Cardiac fibroblast (primary cell): ENCODE measurements at regions not wholly inside any gene's neighbourhood (a gene's known extent, or its start where the extent isn't known, plus 50 kb on each side); places are given as distances from the start of the nearest gene placed in this dataset.

Source experiments
- DNase-seq, 2 donors: peaks; one replicate each; pipeline versions ENCODE4 v3.0.0 to v3.0.0-alpha.2; 2010; ENCODE audit warnings: low read depth in 2 of 2
- H3K4me3 ChIP-seq, 2 donors: replicated peaks in 1 of 2; 1 replicate in 1 of 2; 2 replicates in 1 of 2; pipeline ENCODE4 v1.5.1; 2011; ENCODE audit warnings: low read depth in 2 of 2, low read length in 2 of 2, mild to moderate bottlenecking in 2 of 2, moderate library complexity in 1 of 2
- CTCF ChIP-seq: IDR thresholded peaks from one replicate; pipeline ENCODE4 v1.5.1; 2011; ENCODE audit warnings: low read depth, mild to moderate bottlenecking, low read length, inconsistent platforms

GRCh38 chr12:83864054-83864453, 1048.5 kb downstream of the SLC6A15 start:
- no peak for DNase-seq
- TF ChIP-seq CTCF = no peak
- no peak overlapping the region for H3K4me3 ChIP-seq

DNA sequence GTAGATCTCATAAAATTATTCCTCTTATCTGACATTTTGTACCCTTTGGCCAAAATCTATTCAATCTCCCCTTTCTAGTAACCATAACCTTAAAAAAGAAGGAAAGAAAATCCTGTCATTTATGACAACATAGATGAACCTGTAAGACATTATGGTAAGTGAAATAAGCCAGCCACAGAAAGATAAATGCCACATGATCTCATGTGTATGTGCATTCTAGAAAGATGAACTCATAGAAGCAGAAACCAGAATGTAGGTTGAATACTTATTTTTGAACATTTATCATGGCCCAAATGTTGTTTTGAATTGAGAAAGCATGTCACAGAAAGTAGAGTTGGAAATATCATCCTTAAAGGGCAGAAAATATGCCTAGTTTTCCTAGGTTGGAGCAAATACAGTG, 1053.6 kb downstream of the SLC6A15 start:
- no peak for TF ChIP-seq CTCF
- H3K4me3 ChIP-seq = no peak overlapping the region
- no peak for DNase-seq

DNA sequence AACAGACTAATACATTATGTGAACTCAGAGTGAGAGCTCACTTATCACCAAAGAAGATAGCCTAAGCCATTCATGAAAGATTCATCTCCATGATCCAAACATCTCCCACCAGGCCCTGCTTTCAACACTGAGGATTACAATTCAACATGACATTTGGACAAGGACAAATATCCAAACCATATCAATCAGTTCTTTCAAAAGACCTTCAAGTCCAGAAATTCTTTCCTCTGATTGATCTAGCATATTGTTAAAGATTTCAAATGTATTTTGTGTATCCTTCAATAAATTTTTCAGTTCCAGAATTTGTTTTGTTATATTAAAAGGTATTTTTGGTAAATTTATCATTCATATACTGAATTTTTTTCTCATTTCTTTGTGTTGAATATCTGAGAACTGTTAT, 1055.8 kb downstream of the SLC6A15 start:
- no peak for TF ChIP-seq CTCF
- no peak overlapping the region for H3K4me3 ChIP-seq
- DNase-seq = no peak

- DNase-seq = no peak
- H3K4me3 ChIP-seq = no peak overlapping the region
- no peak for TF ChIP-seq CTCF
These were observed 1062.1 kb downstream of the SLC6A15 start for GRCh38 chr12:83850531-83850930.

- TF ChIP-seq CTCF = no peak
- DNase-seq = no peak
- no peak overlapping the region for H3K4me3 ChIP-seq
These were observed 1063.9 kb downstream of the SLC6A15 start for GRCh38 chr12:83848702-83849101.

DNA sequence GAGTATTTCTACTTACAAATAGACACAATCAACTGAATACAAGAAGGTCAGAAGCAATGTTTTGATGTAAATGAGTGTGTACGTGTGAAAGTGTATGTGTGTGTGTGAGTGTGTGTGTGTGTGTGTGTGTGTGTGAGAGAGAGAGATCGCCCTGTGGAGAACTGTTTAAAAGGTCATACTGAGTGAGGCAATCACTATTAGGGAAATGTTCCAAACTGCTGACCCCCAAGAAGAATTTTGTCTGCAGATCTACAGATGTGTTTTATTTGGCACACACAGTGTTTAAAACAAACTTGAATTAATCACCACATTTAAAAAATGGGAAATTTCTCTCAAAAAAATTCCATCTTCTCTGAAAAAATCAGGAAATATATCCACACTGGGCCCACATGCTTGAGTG, 1069.1 kb downstream of the SLC6A15 start:
- no peak overlapping the region for H3K4me3 ChIP-seq
- TF ChIP-seq CTCF = no peak
- DNase-seq = no peak

DNA sequence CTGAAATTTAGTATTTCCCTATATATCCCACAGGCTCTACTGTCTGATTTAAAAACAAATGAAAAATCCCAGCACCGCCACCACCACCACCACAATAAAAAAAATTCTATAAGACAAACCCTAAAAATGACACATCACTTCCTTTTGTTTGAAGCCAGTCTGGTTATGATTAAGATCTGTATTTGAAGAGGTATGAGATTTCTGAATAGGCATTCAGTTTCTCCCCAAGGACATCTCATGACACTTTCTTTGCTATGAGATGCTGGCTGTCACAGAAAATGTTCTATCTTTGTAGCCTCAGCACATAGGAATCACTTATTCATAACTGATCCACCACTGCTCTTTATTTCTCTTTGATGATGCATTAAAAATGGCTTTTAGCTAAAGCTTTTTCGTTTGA, 1071.0 kb downstream of the SLC6A15 start:
- no peak for TF ChIP-seq CTCF
- no peak for DNase-seq
- no peak overlapping the region for H3K4me3 ChIP-seq
